HuH-7.5 (cell line): ENCODE measurements at regions not wholly inside any gene's neighbourhood (a gene's known extent, or its start where the extent isn't known, plus 50 kb on each side); places are given as distances from the start of the nearest gene placed in this dataset.
"Not testable (repeated sequence)": the region's sequence is repeated elsewhere in the genome, so short reads cannot be mapped to it uniquely, and the experiment has no call there.

Experiments used
- DNase-seq: peaks from one replicate; pipeline ENCODE4 v3.0.0; 2011; ENCODE audit warnings: low spot score

DNA sequence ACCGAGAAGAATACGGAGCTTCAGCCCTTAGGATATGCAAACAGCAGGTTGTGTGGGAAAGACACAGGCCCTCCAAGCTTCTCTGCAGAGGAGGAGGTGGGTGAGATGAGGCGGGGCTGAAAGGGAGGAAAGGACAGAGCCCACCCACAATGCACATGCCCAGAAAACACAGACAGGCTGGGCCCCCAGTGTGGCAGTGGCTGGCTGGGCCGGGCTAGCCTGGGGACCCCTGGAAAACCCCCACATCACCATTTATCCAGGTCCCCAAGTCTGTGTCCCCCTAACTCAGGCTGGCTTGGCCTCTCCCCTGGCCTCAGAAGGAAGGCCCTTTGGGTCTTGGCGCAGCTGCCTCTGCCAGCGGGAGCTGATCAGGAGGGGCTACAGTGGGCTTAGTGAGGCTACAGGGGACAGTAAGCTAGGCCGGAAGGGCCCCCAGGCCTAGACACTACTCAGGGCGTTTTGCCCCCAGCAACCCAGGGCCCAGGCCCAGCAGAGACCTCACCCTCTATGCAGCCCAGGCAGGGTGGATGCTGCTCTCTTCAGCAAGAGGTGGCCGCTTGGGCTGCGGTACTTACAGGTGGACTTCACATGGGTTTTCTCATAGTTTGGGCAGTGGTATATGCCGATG, 119.5 kb downstream of the TUBA3C start:
- no peak for DNase-seq

DNA sequence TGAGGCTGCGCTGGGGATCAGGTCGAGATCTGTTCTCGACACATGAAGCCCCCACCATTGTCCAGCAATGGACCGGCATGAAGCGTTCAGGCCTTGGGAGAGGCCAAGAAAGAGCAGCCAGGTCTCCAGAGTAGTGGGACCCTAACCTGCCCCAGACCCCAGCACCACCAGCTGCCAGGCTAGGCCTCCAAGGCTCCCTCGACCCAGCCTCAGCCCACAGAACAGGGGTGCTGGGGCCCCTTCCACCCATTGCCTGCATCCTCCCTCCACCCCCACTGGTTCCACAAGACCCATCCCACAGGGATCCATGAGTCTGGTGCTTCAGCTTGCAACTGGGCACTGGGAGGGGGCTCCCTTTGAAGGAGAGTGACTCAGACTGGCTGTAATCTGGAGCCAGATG, 120.3 kb downstream of the TUBA3C start:
- DNase-seq, result no peak

DNA sequence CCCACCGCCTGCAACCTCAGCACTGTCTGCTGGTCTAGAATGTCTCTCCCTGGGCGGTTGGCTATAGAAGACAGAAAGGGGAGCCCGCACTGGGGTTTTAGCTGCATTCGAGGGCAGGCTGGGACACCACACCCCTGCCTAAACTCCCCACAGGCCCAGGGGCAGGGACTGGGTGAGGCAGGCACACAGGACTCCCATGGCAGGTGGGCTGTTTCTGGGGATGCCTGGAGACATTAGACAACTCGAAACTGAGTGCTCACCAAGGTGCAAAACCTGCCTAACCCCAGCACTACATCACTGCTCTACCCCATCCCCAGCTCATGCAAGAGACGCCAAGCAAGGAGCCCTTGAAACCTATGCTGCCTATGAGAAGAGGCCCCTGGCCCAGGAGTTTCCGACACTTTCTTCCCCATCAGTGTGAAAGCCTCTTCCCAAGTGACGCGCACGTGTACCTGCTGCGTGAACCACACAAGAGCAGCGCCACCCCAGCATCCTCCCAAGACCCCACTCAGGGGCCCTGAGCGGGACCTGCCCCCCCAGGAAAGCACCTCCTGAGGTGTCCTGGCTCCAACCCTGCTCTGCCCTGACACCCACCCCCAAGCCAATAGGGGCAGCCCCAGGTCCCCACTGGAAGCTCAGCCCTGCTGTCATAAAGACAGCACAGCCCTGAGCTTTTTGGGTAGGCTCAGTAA, 121.2 kb downstream of the TUBA3C start:
- no peak for DNase-seq

DNA sequence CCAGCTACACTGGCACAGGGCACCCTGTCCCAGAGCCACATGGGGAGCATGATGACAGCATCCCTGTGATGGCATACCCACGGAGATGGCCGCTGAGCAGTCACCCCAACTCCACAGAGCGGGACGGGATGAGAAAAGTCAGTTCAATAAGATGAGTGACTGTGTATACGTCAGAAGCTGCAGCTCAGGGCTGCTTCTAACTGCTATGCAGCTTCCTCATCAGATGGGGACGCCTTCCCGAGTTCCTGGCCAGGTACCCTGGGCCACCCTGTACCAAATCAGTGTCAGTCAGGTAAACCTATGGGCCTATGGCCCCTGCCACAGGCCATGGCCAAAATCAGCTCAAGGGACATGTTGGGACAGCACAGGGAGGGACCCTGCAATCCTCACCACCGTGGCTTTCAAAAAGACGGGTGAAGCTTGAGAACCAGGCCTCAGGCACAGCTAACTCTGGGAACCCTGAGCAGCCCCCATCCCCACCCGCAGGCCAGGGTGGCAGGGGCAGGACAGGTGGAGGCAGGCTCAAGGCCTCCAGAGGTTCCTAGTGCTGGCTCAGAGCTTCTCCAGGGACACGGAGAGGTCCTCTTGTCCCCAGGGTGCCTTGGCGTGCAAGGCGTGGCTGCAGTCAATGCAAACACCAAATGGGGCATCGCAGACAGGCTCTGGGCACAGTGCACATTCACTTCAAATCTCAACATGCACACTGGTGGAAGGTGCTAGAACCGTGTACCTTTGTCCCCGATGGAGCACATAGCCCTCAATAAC, 122.4 kb downstream of the TUBA3C start:
- DNase-seq, result no peak

DNA sequence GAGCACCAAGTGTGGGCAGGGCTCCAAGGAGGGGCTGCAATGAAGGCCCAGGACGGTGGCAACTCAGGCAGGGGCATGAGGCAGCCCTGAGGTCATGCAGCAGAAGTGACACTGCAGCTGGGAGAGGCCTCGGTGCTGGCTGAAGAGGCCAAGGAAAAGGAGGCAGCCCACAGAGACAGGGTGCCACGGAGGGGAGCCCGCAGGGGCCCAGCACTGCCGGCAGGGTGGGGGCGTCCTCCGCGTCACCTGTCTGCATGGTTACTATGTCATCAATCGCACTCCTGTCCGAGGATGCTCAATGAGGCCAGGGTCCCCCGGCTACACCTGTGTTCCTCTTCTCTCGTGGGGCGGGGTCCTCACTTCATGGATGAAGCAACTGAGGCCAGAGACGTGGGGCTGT, 123.1 kb downstream of the TUBA3C start:
- no peak for DNase-seq

DNA sequence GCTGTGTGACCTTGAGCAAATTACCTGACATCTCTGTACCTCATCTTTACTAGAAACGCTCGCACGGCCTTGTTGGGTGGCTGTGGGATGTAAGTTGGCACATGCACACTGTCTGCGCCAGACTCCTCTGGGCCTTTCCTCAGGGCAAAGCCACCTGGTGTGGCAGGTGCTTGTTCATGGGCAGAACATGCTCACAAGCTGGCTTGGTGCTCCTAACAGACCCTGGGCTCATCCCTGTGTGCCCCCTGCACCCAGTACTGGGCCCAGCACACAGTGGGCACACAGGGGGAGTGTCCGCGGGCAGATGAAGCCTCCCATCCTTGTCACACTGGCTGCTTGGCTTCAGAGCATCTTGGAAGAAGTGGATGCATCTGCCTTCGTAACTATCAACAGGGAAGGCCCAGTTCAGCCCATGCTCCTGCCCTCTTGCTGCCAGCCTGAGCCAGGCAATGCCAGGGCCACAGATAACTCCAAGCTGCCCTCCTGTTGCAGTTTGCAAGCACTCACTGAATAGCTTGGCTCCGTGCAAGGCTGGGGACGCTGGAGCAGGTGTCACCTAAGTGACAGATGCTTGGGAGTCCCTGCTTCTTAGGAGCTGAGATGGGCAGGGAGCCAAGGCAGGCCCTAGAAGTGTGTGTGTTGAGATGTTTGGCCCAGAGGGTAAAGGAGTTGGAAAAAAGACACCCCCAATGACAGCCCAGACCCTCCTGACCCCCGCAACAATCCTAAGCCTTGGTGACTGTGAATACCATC, 123.9 kb downstream of the TUBA3C start:
- no peak for DNase-seq

DNA sequence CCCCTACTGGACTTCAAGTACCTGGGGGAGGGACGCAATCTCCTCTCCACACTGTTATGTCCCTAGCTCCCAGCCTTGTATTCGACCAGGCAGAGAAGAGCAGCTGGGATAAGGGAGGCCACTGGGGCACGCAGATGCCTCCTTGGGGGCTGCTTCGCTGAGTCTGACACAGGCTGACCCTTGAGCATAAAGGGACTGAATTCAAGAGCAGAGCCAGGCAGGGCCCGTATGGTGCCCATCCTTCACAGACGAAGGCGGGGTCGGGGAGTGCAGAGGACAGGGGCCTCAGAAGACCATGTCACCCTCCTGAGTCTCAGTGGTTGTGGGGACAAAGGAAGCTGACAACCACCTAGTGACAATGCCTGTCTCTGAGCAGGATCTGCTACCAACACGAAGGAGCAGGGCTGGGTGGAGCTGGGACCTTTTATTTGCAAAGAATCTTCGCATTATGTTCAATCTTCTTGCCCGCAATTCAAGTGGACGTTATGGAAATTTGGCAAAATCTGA, 124.6 kb downstream of the TUBA3C start:
- no peak for DNase-seq

DNA sequence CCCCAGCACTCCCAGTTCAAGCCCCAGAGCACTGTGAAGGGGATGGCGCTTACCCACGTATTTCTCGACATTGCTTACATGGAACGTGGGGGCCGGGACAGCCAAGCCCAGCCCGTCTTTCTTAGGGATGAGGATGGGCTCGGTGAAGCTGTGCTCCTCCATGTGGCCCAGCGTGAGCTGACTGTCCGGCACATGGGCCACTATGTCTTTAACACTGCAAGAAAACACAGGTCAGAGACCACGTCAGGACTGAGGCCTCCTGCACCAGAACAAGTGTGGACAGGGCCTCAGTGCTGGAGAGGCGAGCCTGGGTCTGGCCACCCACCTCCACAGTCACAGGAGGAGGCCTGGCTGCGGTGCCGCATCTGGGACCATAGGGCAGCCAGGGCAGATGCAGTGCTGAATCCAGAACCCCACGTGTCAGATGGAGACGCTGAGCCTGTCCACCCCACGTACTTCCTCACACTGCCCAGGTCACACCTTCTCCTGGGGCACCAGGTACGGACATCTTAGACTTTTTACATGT, 125.2 kb downstream of the TUBA3C start:
- DNase-seq, result no peak

DNA sequence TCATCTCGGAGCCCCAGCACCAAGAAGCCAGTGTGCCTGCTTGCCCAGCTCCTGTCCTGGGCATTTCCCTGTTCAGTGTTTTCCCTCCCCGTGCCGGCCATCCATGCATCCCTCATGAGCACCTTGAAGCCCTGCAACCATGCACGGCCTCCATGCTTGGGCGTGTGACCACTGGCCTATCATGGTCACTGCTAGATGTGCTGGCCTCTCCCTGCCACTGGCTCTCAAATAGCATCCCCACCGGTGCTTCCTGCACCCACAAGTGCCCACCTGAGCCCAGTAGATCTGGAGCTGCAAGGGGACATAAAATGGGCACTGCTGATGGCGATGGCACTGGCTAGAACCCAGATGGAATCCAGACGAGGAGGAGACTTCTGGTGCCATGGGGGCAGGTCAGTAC, 126.0 kb downstream of the TUBA3C start:
- DNase-seq, result no peak

DNA sequence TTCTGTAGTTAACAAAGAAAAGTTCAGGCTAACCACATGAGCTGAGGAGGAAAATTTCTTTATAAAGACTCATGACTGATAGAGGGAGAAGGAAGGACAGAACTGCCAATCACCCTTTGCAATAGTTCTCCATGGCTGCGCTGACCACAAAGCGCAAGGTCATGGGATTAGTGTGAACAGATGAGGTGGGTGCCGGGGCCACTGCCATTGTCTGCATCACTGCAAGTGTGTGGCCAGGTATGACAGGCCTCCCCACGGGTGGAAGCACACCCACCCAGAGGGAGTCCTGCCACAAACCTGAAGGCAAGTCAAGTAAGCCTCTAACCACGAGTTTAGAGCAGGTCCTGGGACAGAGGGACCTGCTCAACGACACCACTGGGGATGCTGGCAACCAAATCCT, 128.1 kb downstream of the TUBA3C start:
- DNase-seq, result no peak

DNA sequence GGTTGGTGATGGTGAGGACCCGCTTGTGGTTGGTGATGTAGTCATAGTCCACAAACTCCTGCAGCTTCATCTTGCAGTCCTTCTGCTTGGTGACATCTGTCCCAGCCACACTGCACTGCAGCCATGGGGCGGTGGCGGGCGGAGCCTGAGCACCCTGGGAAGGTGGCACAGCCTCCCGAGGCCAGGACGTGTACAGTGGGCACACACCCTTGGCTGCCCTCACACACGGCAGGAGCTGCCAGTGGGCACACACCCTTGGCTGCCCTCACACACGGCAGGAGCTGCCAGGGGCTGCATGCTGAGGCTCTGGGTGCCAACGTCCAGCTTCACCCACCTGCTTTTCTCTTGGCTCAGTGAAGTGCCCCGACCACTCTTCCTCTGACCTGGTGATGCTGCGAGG, 128.7 kb downstream of the TUBA3C start:
- no peak for DNase-seq

DNA sequence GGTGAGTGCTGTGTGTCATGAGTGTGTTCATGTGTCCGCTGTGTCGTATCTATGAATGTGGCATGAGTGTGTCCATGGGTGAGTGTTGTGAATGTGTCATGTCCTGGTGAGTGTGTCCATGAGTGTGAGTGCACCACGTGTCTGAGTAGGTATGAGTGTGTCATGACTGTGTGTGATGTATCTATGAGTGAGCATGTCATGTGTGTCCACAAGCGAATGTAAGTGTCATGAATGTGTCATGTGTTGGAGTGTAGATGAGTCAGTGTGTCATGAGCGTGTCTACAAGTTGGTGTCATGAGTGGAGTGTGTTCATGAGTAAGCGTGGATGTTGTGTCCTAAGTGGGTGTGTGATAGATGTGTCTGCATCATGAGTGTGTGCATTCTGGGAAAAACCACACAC, 129.4 kb downstream of the TUBA3C start:
- DNase-seq, result no peak

DNA sequence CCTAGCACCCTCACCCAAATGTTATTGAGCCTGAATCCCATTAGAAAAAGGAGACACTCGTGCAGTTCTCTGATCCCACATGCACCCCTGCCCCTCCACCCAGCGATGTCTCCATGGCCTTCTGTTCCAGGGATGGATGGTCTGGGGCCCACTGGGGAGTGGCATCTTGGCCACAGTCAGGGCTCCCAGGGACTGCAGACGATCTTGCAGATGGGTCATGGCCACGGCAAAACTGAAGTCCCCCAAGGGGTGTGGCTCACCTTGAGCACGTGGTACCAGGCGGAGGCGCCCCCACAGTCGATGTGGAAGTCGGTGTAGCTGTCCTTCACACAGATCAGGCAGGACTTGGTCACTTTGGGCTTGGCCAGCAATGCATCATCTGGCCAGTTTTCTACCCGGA, 130.7 kb downstream of the TUBA3C start:
- DNase-seq, result no peak

DNA sequence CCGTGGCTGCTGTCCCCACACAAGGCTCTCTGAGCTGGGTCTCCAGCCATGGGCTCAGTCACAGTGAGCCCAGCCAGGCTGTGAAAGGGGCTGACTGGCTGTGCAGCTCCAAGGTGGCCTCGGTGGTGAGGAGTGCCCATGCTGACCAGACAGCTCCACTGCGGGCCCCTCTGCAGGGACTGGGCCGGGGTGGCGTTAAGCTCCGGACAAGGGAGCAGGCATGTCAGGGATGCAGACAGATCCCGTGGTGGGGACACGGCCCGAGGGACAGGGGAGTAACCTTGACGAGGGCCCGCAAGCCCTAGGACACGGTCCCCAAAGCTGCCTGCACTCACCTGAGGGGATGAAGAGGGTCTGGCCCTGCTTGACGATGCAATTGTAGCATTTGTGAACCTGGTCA, 132.0 kb downstream of the TUBA3C start:
- not testable (repeated sequence) for DNase-seq

DNA sequence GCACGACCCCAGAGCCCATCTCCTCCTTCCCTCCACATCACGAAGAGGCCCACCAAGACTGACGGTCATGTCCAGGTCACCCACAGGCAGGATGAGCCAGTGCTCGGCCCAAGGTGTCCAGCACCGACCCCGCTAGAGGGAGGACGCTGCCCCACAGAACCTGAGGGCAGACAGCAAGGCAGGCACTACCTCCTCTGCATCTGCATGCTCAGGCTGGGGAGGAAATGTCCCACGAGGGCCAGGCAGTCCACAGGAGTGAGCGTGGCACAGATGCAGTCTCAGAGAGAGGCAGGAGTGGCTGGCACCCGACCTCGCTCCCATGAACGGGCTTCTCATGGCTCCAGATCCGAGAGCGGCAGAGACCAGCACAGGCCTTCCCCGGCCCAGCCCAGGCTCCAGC, 133.2 kb downstream of the TUBA3C start:
- DNase-seq, result no peak

DNA sequence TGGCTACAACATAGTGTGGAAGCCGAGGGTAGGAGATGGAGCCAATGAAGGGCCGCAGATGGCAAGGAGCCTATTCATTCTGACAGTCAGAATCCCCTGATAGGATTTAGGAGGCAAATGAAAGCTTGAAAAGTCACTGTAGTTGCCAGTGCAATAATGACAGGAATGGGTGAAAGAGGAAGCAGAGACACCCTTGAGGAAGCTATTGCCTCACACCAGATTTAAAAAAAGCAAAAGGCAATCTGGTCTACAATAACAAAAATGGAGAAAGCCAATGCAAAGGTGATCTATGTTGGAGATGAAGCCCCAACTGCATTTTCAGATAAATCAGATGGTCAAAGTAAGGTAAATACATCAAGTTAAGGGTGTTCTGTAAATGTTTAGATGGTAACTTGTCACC, 158.5 kb downstream of the TUBA3C start:
- no peak for DNase-seq

DNA sequence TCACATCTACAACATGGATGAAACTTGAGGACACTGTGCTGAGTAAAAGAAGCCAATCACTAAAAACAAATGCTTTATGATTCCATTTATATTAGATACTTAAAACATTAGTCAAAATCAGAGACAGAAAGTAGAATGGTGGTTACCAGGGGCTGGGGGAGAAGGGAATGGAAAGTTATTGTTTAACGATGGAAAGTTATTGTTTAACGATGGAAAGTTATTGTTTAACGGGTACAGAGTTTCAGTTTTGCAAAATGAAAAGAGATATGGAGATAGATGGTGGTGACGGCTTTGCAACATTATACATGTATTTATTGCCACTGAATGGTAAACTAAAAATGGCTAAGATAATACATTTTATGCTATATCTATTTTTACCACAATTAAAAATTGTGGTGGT, 160.6 kb downstream of the TUBA3C start:
- DNase-seq, result no peak

DNA sequence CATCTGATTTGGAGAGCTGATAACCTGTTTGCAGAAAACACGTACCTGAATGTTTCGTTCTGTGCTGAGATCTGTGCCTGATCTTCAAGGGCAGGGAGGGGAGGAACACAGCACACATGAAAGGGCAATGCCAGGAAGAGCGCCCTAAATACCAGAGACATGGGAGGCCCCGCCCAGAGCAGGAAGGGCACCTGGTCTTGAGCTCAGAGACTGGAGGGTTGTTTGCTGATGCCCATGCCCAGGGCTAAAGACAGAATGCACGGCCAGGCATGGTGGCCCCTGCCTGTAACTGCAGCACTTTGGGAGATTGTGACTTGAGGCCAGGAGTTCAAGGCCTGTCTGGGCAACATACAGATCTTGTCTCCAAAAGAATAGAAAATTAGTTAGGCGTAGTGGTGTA, 183.2 kb downstream of the TUBA3C start:
- no peak for DNase-seq

DNA sequence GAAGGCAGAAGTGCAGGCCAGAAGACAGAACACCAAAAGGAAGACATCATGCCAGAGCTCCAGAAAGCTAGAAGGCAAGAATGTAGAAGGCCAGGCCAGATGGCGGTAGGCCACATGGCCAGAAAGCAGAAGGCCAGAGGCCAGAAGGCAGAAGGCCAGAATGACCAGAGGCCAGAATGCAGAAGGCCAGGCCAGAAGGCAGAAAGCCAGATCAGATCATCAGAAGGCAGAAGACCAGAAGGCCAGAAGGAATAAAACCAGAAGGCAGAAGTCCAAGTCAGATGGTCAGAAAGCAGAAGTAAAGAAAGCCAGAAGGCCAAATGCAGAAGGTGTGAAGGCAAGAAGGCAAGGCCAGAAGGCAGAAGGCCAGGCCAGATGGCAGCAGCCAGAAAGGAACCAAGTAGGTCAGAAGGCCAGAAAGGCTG, 185.0 kb downstream of the TUBA3C start:
- DNase-seq, result no peak

DNA sequence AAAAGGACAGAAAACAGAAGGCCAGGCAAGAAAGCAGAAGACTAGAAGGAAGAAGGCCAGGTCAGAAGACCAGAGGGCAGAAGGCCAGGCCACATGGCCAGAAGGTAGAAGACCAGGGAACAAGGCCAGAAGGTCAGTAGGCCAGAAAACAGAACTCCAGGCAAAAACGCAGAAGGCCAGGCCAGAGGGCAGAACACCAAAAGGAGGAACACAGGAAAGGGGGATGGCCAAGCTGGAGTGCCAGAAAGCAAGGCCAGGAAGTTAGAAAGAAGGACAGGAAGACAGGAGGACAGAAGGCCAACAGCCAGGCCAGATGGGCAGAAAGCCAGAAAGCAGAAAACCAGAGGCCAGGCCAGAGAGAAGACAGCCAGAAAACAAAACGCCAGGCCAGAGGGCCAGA, 185.4 kb downstream of the TUBA3C start:
- DNase-seq, result no peak

DNA sequence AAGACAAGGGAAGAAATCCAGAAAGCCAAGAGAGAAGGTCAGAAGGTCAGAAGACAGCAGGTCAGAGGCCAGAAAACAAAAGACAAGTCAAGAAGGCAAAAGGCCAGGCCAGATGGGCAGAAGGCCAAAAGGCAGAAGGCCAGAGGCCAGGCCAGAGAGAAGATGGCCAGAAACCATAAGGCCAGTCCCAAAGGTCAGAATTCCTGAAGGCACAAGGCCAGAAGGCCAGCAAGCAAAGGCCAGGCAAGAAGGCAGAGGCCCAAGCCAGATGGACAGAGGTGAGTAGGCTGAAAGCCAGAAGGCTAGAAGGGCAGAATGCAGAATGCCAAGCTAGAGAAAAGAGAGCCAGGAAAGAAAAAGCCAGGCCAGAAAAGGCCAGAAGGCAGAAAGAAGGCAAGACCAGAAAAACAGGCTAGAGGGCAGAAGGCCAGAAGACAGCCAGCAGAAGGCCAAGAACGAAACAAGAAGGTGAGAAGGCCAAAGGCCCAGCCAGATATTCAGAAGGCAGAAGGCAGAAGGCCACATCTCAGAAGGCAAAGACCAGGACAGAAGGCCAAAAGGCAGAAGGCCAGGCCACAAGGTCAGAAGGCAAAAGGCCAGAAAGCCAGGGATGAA, 186.3 kb downstream of the TUBA3C start:
- DNase-seq, result no peak
